Keratinocyte (primary cell): ENCODE measurements at regions not wholly inside any gene's neighbourhood (a gene's known extent, or its start where the extent isn't known, plus 50 kb on each side); places are given as distances from the start of the nearest gene placed in this dataset.

Experiments used
- CTCF ChIP-seq, 3 experiments: IDR thresholded peaks in 1 of 3; conservative IDR thresholded peaks in 1 of 3; optimal IDR thresholded peaks in 1 of 3; 2 replicates in 2 of 3; 3 replicates in 1 of 3; pipeline versions ENCODE3 to v1.5.1; 2011; ENCODE audit warnings: low read length in 3 of 3, mild to moderate bottlenecking in 3 of 3, moderate library complexity in 2 of 3, control low read depth in 1 of 3, inconsistent platforms in 1 of 3; ENCODE audit not compliant: insufficient read depth in 2 of 3; ENCODE audit errors: extremely low read depth in 1 of 3
- EZH2 ChIP-seq: IDR thresholded peaks from one replicate; pipeline ENCODE4 v1.6.1; 2012; ENCODE audit warnings: inconsistent platforms, mild to moderate bottlenecking, low read length, moderate library complexity

DNA sequence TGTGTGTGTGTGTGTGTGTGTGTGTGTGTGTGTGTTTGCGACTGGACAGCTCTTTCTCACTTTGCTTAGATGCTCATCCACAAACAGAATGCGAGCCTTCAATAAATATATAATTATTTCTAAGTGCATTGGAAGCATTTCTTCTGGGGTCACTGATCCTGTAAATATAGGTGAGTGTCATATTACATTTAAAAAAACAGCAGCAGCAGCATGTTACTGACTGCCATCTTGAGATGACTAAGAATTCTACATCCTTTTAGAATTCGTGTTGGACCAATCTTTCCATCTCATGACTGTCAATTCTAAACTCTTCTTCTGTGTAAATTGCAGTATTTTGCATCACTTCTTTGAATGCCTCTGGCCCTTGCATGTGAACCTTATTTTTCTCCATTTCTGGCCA is 238.0 kb upstream of the DDI1 start:
- TF ChIP-seq EZH2 (no peak), CTCF (optimal IDR thresholded peaks at IDR 0.05 in 1 of 3, IDR thresholded peaks at IDR 0.05 in 1 of 3, conservative IDR thresholded peaks at IDR 0.05 in 1 of 3; ENCODE audit: extremely low read depth in 1 of 3, insufficient read depth in 2 of 3, low read length in 3 of 3) (no peak)
